ENCODE measurements at regions not wholly inside any gene's neighbourhood (a gene's known extent, or its start where the extent isn't known, plus 50 kb on each side); places are given as distances from the start of the nearest gene placed in this dataset.

- no peak for TF ChIP-seq EZH2 (IDR thresholded peaks at IDR 0.05; ENCODE audit: low read length)
- no peak for TF ChIP-seq CTCF (optimal IDR thresholded peaks at IDR 0.05 in 1 of 3, IDR thresholded peaks at IDR 0.05 in 1 of 3, conservative IDR thresholded peaks at IDR 0.05 in 1 of 3; ENCODE audit: extremely low read depth in 1 of 3, insufficient read depth in 2 of 3, low read length in 3 of 3)
Observed at GRCh38 chr19:23531231-23531790, 136.0 kb upstream of the ZNF91 start.

All from keratinocyte (primary cell).